Adrenal gland (tissue), 5 donors: ENCODE measurements at regions not wholly inside any gene's neighbourhood (a gene's known extent, or its start where the extent isn't known, plus 50 kb on each side); places are given as distances from the start of the nearest gene placed in this dataset.

Experiments
- CTCF ChIP-seq, 6 experiments: fragments of 450-650 bp in 4 of 6; fragments of 200-600 bp in 2 of 6; sonication (generic) in 1 of 6; IDR thresholded peaks; 1 replicate in 5 of 6; 2 replicates in 1 of 6; pipeline versions ENCODE4 v1.5.1 to v1.8.0; 2016 to 2021; ENCODE audit warnings: antibody characterized with exemption in 6 of 6, mild to moderate bottlenecking in 2 of 6, moderate library complexity in 1 of 6
- POLR2A ChIP-seq, 2 donors: fragments of 450-650 bp; IDR thresholded peaks; one replicate each; pipeline ENCODE4 v1.6.1; 2017; ENCODE audit warnings: antibody characterized with exemption in 2 of 2, mild to moderate bottlenecking in 2 of 2, moderate library complexity in 1 of 2
- donor health status: DM: no; HTN: no; CAD: no.

GRCh38 chr4:108544481-108544880 lies 75.9 kb upstream of the RPL34 start:
- TF ChIP-seq POLR2A (IDR thresholded peaks at IDR 0.05) (no peak), CTCF (IDR thresholded peaks at IDR 0.05) (no peak)
